GM18867 (cell line): ENCODE measurements at regions not wholly inside any gene's neighbourhood (a gene's known extent, or its start where the extent isn't known, plus 50 kb on each side); places are given as distances from the start of the nearest gene placed in this dataset.
"Not testable (repeated sequence)": the region's sequence is repeated elsewhere in the genome, so short reads cannot be mapped to it uniquely, and the experiment has no call there.

Experiments used
- ATAC-seq: cut with Tn5 transposase; IDR thresholded peaks from one replicate; pipeline ENCODE4 v1.9.1; 2021; ENCODE audit warnings: mild to moderate bottlenecking, moderate library complexity; ENCODE audit not compliant: unreplicated experiment

DNA sequence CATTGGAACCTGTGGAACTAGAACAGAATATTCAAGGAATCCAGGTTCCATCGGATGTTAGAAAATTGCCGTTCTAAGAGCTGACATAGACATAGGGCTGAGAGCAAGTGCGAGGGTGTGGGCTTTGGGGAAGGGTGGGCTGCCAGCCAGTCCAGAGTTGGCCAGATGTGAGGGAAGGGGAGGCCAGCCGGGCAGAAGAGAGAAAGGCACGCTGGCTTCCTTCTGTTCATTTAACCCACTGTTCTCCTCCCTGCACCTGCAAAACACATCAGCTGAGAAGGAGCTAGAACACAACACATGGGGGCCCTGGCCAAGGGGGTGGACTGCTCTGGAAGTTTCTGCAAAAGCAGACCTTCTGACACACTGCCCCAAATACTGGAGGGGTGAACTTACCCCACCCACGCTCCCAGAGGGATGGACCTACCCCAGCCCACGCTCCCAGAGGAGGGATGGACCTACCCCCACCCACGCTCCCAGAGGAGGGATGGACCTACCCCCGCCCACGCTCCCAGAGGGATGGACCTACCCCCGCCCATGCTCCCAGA lies 98.0 kb downstream of the SHANK2 start:
- ATAC-seq: no peak

DNA sequence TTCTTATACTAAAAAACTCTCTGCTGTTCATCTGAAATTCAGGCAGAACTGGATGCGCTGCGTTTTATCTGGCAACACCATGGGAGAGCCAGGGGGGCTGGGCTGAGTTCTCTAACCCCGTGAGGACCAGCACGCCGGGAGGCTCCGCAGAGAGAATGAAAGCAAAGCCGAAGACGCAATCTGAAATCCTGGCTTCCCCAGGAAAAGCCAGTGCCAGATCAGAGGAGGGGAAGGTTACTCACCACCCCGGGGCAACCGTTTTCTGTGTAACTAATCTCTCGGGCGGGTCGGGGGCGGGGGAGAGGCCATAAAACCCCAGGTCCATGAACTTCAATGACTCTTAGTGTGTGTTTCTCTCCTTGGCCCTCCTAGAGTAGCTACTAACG lies 99.4 kb downstream of the SHANK2 start:
- no peak for ATAC-seq

DNA sequence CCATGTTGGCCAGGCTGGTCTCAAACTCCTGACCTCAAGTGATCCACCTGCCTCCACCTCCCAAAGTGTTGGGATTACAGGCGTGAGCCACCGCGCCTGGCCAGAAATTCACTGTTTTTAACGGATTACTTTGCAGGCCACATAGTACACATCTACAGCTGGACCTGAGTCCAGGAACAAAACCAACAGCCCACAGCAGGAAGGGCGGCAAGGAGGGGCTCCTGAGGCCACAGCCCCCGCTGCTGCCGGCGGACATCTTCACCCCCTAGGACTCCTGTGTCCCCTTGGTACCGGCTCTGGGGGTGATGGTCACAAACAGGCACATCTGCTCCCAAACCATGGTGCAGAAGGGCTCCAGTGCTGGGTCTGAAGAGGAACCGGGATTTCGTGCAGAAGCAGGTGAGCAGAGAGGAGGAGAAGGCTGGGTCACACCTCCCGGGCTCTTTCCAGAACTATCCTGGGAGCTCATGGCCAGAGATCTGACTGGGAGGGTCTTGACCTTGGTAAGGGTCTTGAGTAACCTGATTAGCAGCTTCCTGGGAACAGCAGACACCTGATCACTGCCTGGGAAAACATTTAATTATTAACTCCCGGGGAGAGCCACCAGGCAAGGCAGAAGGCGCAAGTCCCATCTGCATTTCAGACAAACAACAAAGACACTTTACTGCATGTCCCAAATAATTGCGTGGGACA lies 99.9 kb downstream of the SHANK2 start:
- not testable (repeated sequence) for ATAC-seq

DNA sequence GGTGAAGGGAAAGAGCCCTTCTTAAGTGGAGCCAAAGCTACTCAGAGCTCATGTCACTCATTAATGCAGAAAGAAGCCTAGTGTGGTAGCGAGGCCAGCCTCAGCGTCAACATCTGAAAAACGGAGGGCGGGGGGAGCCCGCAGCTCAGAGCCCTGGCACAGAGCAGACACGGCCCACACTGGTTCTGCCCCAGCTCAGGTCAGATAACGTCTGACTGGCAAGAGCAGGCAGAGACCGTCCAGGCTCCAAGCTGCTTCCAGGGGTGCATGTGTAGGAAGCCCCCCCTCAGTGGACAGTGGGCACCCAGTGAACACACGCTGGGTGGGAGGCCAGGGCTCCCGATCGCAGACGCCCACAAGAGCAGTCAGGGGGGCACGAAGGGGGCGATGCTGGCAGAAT lies 100.8 kb downstream of the SHANK2 start:
- ATAC-seq: no peak

DNA sequence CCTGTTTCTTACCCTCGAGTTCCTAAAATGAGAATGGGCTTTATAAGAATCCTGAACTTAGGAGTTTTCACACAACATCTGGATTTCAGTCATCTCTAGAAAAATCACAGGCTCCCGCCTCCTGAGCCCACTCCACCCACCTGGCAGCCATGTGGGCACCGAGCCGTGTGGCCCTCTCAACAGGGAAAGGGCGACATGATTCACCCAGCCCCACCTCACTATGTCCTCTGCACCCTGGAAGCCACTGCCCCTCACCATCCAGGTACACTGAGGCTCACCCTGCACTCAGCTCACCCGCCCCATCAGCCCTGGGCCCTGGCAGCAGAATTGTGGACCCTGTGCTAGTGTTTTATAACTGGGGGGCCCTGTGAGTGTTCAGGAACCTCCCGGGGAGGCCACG lies 101.5 kb downstream of the SHANK2 start:
- ATAC-seq: no peak

DNA sequence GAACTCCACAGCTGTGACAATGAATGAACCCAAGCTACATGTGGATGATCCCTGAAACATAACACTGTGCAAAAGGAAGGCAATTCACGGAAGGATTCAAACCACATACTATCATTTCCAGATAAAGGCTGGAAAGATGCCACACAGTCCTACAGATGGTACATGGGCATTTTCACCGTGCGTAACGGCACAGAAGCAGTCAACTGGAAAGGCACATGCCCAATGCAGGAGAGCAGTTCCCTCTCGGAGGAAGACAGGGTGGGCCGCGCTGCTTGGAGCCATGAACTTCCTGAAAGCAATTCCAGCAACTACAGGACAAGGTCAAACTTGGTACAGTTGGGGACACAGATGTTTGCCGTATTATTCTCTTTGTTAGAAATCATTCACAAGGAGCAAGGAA lies 103.7 kb downstream of the SHANK2 start:
- ATAC-seq: no peak

DNA sequence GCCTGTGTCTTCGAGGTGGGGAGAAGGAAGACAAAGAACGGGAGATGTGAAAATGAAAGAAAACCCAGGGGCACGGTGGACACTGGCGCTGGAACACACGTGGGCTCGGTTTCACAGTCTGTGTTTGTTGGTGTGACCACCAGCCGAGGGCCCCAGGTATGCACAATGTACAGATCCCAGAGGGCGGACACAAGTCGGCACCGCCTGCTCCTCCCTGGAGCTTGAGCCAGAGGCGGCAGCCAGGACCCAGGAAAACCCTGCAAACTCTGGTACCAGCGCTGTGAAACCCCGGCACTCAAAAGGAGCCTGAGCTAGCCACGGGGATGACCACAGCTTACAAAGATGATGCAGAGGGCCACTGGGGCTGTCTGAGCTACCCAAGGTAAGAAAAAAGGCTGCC lies 105.0 kb downstream of the SHANK2 start:
- ATAC-seq: no peak

DNA sequence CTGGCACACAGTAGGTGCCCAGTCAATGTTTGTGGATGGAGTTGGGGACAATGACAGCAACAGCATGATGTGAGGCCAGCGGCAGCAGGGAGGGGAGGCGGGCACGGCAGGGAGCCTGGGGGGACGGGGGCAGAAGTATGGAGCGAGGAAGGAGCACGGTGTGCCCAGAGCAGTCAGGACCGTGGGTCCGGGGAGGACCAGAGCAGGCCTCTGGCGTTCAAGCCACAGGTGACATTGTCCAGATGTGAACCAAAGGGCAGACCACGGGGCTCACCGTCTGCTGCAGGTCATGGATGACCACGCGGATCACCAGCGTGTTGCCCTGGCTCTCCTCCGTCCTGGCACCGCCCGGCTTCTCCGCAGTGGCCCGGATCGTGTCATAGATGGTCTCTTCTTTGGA lies 105.5 kb downstream of the SHANK2 start:
- no peak for ATAC-seq

DNA sequence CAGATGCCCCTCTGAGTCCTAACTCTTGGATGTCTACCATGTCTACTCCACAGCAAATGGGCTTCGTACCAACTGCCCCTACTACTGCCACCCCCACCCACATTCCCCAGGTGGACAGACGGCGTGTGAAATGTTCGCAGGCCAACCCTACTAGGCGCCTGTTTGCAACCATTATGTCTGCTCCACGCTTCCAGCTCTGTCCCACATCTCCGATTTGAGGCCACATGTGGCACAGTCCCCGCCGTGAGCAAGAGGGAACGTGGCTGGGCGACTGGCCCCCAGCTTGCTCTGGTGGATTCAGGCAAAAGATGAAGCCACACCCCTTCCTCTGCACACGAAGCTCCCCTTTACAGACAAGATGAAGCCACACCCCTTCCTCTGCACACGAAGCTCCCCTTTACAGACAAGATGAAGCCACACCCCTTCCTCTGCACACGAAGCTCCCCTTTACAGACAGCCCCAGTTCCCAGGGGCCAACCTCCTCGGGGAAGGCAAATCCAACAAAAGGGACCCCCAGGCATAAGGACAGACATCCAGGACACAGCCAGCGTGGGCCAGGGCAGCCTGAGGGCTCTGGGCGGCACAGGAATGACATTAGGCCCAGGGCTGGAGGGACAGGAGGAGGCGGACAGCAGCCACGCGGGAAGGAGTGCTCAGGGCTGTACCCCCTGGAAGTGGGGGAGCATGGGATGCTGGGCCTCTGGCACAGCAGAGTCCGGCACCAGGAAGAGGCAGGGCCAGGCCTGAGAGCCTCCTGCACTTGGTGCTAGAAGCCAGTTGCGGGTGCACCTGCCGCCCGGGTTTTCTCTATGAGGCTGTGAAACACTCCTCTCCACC lies 106.2 kb downstream of the SHANK2 start:
- no peak for ATAC-seq

DNA sequence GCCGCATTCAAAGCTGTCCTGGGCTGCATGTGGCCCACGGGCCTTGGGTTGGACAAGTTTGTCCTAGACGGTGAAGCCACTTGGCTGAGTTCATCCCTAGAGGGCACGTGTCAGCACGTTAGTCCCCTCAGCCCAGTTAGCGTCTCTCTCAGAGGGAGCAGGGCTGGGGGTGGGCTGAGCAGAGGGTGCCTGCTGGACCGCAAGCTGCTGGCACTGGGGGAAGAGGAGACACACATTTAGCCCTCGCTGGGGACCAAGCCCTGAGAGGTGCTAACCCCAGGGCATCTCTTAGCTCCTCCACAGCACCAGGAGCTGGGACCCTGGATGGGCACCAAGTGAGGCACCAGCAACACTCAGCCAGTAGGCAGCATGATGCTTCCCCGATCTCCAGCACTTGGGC lies 107.0 kb downstream of the SHANK2 start:
- no peak for ATAC-seq

DNA sequence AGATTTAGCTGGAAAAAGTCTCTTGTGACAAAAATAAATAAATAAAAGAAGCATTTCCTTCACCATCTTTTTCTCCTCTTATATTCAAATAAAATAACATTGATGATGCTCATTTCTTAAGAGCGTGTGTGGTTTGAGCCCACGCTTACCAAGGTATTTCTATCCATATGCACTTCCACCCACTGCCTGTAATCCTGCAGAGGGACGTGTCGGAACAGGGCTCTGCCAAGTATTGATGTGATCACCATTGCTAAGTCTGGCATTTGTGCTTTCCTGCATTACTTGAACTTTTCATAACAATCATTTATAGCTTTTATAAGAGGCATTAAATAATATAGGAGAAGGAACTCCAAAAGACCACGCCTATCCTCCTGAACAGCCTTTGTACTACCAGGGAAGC lies 107.6 kb downstream of the SHANK2 start:
- ATAC-seq: no peak

DNA sequence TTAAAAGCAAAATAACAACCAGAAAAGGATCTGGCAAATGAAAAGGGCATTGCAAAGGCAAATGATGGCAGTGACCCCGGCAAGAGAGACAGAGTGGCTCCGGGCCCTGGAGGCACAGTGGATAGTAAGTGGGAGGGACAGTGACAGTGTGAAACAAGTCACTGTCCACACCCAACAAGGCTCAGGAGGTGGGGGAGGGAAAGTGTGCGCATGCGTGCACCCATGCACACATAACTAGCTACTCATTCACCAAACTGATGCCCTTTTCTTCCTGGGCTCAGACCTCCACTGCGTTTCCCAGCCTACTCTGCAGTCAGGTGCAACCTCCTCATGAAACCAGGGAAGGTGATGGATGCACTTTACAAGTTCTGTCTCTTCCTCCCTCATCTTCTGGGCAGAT lies 108.4 kb downstream of the SHANK2 start:
- no peak for ATAC-seq

DNA sequence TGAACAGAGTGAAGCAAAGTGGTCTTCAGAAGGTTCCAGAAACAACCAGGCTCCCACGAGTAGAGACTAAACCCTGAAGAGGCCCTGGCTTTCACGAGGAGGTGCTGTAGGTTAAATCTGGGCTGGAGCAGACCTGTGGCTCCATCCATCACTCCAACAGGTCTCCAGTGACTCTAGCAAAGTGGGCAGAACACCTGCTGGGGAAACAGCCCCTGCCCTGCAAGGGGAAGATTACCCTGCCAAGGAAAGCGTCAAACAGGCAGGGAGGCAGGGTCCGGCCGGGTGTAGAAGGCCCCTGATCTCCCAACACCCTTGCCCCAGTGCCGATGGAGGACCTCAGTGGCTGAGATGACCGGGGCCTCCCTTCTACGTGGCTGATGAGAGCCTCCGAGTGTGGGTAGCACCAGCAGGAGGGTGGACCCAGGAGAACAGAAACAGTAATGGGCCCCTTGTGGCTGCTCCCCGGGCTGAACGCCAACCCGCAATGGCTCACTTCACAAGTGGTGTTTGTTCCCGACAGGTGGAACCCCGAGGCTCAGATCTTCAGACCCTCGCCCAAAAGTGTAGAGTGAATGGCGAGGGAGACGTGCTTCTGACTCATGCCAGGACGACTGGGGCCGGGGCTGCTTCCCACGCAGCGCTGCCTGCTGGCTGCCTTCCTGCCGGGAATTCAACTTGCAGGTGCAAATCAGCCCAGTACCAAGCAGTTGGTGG lies 112.0 kb downstream of the SHANK2 start:
- ATAC-seq: no peak

DNA sequence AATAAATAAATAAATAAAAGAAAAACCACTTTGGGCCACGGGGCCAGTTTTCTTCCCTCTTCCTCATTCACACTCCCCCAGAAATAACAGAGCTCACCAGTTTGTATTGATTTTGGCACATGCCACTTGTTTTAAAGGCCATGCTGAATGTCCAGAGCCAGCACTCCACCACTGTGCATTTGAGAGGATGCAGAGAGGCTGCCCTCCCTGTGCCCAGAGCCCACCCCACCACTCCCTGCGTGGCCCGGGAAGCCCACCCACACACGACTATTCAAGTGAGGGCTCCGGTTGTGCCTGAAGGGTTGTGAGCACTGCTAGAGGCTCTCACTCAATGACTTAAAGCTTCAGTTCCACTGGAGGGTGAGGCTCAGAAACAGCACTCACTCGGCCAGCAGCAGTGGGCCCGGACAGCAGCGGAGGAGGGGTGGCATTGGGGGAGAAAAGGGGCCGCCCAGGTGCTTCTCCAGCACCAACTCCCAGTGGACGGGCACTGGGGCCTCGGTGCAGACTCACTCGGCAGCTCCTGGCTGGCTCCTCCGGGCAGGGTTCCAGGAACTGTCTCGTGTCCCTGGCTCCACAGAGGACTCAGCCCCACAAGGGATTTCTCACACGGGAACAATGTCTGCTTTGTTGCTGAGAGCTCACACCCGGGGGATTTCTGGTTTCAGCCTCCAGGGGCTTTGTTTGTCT lies 112.7 kb downstream of the SHANK2 start:
- ATAC-seq: no peak

DNA sequence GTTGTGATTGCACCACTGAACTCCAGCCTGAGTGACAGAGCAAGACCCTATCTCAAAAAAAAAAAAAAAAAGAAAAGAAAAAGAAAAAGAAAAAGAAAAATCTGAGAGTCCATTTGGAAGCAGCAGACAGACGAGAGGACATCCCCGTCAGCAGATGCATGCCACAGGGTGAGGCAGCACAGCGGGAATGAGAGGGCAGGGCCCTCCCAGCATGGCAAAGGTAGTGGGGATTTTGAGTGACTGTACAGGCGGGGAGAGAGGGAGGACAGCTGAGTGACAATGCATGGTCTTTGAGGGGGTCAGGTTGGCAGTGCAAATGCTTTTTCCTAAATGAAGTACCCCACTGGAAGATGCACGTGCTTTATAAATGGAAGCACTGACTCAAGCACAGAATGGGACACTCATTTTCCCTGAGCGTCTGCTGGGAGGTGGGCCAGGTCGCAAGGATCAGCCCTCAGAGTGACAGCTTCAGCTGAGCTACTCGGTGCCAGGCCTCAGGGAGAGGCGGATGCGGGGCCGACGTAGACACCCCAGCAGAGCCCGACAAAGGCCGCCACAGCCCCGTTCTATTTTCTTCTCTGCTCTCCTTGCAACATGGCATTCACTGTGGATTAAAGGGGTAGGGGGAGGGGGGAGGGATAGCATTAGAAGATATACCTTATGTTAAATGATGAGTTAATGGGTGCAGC lies 113.5 kb downstream of the SHANK2 start:
- no peak for ATAC-seq

DNA sequence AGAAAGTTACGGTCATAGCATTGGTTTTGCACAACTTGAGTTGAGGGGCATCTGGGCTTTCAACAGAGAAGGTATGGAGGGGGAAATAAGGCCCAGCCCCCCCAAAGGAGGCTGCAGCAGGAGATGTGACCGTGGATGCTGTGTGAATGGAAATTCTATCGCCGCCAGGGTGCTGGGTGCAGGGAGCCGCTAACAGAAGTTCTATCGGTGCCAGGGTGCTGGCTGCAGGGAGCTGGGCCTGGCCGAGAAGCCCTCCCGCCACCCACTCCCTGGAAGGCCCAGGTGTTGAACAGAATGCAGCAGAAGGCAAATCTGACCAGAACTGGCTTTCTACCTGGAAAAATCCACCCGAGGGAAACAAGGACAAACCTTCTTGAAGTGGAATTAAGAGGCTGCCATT lies 115.0 kb downstream of the SHANK2 start:
- no peak for ATAC-seq

DNA sequence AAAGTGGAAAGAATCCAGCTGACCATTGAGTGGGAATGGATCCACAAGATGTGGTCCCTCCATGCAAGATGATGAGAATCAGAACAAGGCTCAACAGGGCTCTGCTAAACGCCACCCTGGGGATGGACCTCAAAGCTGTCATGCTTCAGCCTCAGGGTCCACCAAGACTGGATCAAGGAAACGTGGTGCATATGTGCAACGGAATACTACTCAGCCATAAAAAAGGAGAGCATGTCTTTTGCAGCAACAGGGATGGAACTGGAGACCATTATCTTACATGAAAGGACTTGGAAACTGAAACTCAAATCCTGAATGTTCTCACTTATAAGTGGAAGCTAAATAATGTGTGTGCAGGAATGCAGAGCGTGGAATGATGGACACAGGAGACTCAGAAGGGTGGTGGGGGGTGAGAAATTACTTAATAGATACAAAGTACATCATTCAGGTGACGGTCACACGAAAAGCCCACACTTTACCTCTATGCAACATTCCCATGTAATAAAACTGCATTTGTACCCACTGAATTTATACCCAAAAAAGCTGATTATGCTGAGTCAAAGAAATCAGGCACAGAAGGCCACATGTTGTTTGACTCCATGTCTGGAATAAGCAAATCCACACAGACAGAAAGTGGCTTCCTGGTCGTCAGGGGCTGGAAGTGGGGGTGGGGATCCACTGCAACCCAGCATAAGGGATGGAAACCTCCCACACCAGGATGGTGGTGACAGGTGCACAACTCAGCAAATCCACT lies 116.1 kb downstream of the SHANK2 start:
- ATAC-seq: no peak

DNA sequence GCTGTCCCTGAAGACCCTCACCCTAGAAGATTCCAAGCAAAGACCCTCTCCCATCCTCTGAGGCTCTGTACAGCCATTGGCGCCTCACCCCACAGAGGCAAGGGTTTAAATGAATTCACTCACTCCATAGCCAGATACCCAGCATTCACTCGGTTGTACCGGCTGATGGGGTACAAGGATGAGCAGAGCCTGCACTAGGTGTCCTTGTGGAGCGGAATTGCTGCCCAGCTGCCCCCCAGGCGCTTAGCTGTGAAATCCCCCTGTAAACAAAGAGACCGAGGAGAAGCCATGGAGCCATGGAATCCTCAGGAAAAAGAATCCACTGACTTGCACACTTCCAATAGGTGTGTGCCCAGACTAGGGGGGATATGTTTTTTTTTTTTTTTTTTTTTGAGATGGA lies 117.3 kb downstream of the SHANK2 start:
- ATAC-seq: no peak

DNA sequence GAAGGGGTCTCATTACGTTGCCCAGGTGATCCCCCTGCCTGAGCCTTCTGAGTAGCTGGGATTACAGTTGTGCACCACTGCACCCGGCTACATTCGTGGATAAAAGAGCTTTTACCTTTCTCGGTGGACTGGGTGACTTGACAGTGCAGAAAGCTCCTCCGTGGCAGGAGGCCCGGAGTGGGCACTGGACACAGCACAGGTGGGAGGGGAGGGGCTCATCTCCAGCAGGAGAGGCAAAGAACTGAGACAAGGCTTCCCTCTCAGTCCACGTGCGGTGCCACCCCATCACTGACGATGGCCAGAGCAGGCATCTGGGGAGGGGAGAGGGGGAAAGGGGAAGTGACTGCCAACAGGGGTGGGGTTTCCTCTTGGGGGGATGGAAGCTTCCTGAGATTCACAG lies 118.4 kb downstream of the SHANK2 start:
- ATAC-seq: no peak

DNA sequence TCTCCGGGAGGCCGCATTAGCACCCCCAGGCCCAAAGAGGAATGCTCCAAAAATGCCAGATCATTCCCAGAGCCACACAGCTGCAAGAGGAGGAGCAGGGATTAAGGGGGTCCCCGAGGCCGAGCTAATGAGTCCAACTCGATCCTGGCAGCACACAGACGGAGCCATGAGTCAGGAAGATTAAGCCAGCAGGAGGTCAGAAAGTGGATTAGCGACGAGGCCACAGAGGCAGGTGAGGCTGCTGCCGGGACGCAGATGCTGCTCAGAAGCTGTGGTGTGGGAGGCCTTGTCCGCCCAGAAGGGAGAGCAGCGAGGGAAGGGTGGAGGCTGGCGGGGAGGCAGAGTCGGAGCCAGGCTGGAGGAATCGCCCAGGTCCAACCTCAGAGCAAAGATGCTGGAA lies 120.5 kb downstream of the SHANK2 start:
- ATAC-seq: no peak
